WTC11 (cell line): ENCODE measurements at regions not wholly inside any gene's neighbourhood (a gene's known extent, or its start where the extent isn't known, plus 50 kb on each side); places are given as distances from the start of the nearest gene placed in this dataset.

Experiments used
- ATAC-seq: fragments of 200-7000 bp; cut with Tn5 transposase; 2 replicates; pipeline ENCODE4 v1.10.0; 2021; ENCODE audit warnings: mild to moderate bottlenecking, moderate library complexity
- CTCF ChIA-PET: fragments of 300-600 bp; sonication (Branson Sonifier 250); formaldehyde crosslinking; loops from one replicate; lab custom pipeline; 2021; ENCODE audit warnings: antibody characterized with exemption; lab: Charles Lee
- POLR2A ChIA-PET: fragments of 350-600 bp; sonication (Branson Sonifier 250); formaldehyde crosslinking; loops from one replicate; lab custom pipeline; 2021; ENCODE audit warnings: antibody characterized with exemption; lab: Charles Lee
- DNase-seq: peaks from one replicate; pipeline ENCODE4 v3.0.0; 2021; ENCODE audit warnings: low spot score
- H3K27ac Mint-ChIP-seq: 2 replicates; pipeline ENCODE4 v1.8.0; 2021; ENCODE audit warnings: mixed read lengths
- H3K27me3 Mint-ChIP-seq: 2 replicates; pipeline ENCODE4 v1.8.0; 2021; ENCODE audit warnings: low read depth, mild to moderate bottlenecking, moderate library complexity, mixed read lengths
- H3K36me3 Mint-ChIP-seq: 2 replicates; pipeline ENCODE4 v1.8.0; 2021; ENCODE audit warnings: mixed read lengths
- H3K4me1 Mint-ChIP-seq: 2 replicates; pipeline ENCODE4 v1.8.0; 2022; ENCODE audit warnings: mixed read lengths
- H3K4me3 Mint-ChIP-seq: 2 replicates; pipeline ENCODE4 v1.8.0; 2021; ENCODE audit warnings: mild to moderate bottlenecking, moderate library complexity, mixed read lengths
- H3K9me3 Mint-ChIP-seq: 2 replicates; pipeline ENCODE4 v1.8.0; 2021; ENCODE audit warnings: mixed read lengths
- CREB1 ChIP-seq: sonication (generic); formaldehyde crosslinking; IDR thresholded peaks from 2 replicates; pipeline ENCODE4 v1.8.0; 2023; ENCODE audit warnings: mild to moderate bottlenecking, missing genetic modification reagents
- EMX1 ChIP-seq: fragments of 250-450 bp; sonication (Bioruptor Pico); IDR thresholded peaks from 2 replicates; pipeline ENCODE4 v1.8.0; 2021; ENCODE audit warnings: mild to moderate bottlenecking
- ESRRA ChIP-seq: sonication (generic); formaldehyde crosslinking; IDR thresholded peaks from 2 replicates; pipeline ENCODE4 v1.8.1; 2022; ENCODE audit warnings: mild to moderate bottlenecking, missing genetic modification reagents, borderline replicate concordance
- FOXK1 ChIP-seq: sonication (generic); formaldehyde crosslinking; IDR thresholded peaks from 2 replicates; pipeline ENCODE4 v1.8.0; 2022; ENCODE audit warnings: mild to moderate bottlenecking, moderate library complexity, missing genetic modification reagents
- MAX ChIP-seq: sonication (generic); formaldehyde crosslinking; IDR thresholded peaks from 2 replicates; pipeline ENCODE4 v1.8.0; 2022; ENCODE audit warnings: mild to moderate bottlenecking, missing genetic modification reagents
- MYBL2 ChIP-seq: sonication (generic); formaldehyde crosslinking; IDR thresholded peaks from 2 replicates; pipeline ENCODE4 v1.8.1; 2023; ENCODE audit warnings: mild to moderate bottlenecking, moderate library complexity, missing genetic modification reagents
- NR3C1 ChIP-seq: sonication (generic); formaldehyde crosslinking; conservative IDR thresholded peaks from 2 replicates; pipeline ENCODE4 v1.8.1; 2023; ENCODE audit warnings: low read depth, mild to moderate bottlenecking, missing genetic modification reagents
- OVOL2 ChIP-seq: fragments of 250-450 bp; sonication (Bioruptor Pico); IDR thresholded peaks from 2 replicates; pipeline ENCODE4 v1.9.0; 2021; ENCODE audit warnings: mild to moderate bottlenecking, borderline replicate concordance
- PRRX2 ChIP-seq: fragments of 250-450 bp; sonication (Bioruptor Pico); IDR thresholded peaks from 2 replicates; pipeline ENCODE4 v1.8.0; 2021; ENCODE audit warnings: mild to moderate bottlenecking
- RELA ChIP-seq: sonication (generic); formaldehyde crosslinking; IDR thresholded peaks from 2 replicates; pipeline ENCODE4 v1.8.1; 2022; ENCODE audit warnings: missing genetic modification reagents, mild to moderate bottlenecking, borderline replicate concordance
- TCF7 ChIP-seq: sonication (generic); formaldehyde crosslinking; IDR thresholded peaks from 2 replicates; pipeline ENCODE4 v1.8.0; 2022; ENCODE audit warnings: mild to moderate bottlenecking, low read depth, missing genetic modification reagents, moderate library complexity
- TP53 ChIP-seq: sonication (generic); formaldehyde crosslinking; IDR thresholded peaks from 2 replicates; pipeline ENCODE4 v1.8.1; 2023; ENCODE audit warnings: mild to moderate bottlenecking, missing genetic modification reagents
- ZBTB21 ChIP-seq: sonication (generic); formaldehyde crosslinking; IDR thresholded peaks from 2 replicates; pipeline ENCODE4 v1.8.1; 2023; ENCODE audit warnings: mild to moderate bottlenecking, missing genetic modification reagents, borderline replicate concordance
- ZNF263 ChIP-seq: sonication (generic); formaldehyde crosslinking; IDR thresholded peaks from 2 replicates; pipeline ENCODE4 v1.8.1; 2022; ENCODE audit warnings: low read depth, mild to moderate bottlenecking, moderate library complexity, missing genetic modification reagents
- ZNF396 ChIP-seq: fragments of 250-450 bp; sonication (Bioruptor Pico); IDR thresholded peaks from 2 replicates; pipeline ENCODE4 v1.8.0; 2021; ENCODE audit warnings: mild to moderate bottlenecking, moderate library complexity, borderline replicate concordance
- ZSCAN18 ChIP-seq: fragments of 250-450 bp; sonication (Bioruptor Pico); IDR thresholded peaks from 2 replicates; pipeline ENCODE4 v2.1.2; 2022; ENCODE audit warnings: mild to moderate bottlenecking, moderate library complexity
- TF ChIP-seq, protein P1 (sequence below): fragments of 250-450 bp; sonication (Bioruptor Pico); IDR thresholded peaks from 2 replicates; pipeline ENCODE4 v1.9.0; 2021; ENCODE audit warnings: mild to moderate bottlenecking, borderline replicate concordance
- TF ChIP-seq, protein P2 (sequence below): sonication (generic); formaldehyde crosslinking; IDR thresholded peaks from 2 replicates; pipeline ENCODE4 v1.8.1; 2022; ENCODE audit warnings: low read depth, mild to moderate bottlenecking, moderate library complexity, missing genetic modification reagents, borderline replicate concordance
- TF ChIP-seq, protein P3 (sequence below): sonication (generic); formaldehyde crosslinking; IDR thresholded peaks from 2 replicates; pipeline ENCODE4 v1.8.1; 2022; ENCODE audit warnings: mild to moderate bottlenecking, missing genetic modification reagents, moderate library complexity, borderline replicate concordance
- TF ChIP-seq, protein P4 (sequence below): sonication (generic); formaldehyde crosslinking; IDR thresholded peaks from 2 replicates; pipeline ENCODE4 v1.8.0; 2023; ENCODE audit warnings: missing genetic modification reagents
- TF ChIP-seq, protein P5 (sequence below): fragments of 250-450 bp; sonication (Bioruptor Pico); IDR thresholded peaks from 2 replicates; pipeline ENCODE4 v1.9.0; 2021; ENCODE audit warnings: moderate library complexity, mild to moderate bottlenecking, inconsistent platforms, borderline replicate concordance

DNA sequence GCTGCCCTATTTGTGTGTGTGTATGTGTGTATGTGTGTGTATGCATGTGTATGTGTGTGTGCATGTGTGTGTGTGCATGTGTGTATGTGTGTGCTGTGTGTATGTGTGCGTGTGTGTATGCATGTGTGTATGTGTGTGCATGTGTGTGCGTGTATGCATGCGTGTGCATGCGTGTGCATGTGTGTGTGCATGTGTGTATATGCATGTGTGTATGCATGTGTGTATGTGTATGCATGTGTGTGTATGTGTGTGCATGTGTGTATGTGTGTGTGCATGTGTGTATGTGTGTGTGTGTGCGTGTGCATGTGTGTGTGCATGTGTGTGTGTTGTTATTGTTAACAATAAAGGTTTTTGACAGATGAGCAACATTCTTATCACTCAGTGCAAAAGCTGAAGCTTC lies 110.8 kb upstream of the HES1 start:
- ATAC-seq (no peak), DNase-seq (no peak)
- peaks cover 10% of the 10 kb centered on the region for H3K4me1 Mint-ChIP-seq
- H3K9me3 Mint-ChIP-seq = peaks cover 7% of the 10 kb centered on the region
- 0 out of 2 replicates have a peak, but pooled peaks cover 3% of the 10 kb centered on the region for H3K27me3 Mint-ChIP-seq
- TF ChIP-seq ZBTB21 (CRISPR knock-in tag) (no peak), TCF7 (no peak), CREB1 (CRISPR knock-in tag) (no peak), EMX1 (CRISPR knock-in tag) (no peak), FOXK1 (CRISPR knock-in tag) (no peak), PRRX2 (CRISPR knock-in tag) (no peak), MYBL2 (no peak), NR3C1 (CRISPR knock-in tag) (no peak), OVOL2 (CRISPR knock-in tag) (no peak), RELA (no peak), ZSCAN18 (CRISPR knock-in tag) (no peak)
- TF ChIP-seq, protein P1, sequence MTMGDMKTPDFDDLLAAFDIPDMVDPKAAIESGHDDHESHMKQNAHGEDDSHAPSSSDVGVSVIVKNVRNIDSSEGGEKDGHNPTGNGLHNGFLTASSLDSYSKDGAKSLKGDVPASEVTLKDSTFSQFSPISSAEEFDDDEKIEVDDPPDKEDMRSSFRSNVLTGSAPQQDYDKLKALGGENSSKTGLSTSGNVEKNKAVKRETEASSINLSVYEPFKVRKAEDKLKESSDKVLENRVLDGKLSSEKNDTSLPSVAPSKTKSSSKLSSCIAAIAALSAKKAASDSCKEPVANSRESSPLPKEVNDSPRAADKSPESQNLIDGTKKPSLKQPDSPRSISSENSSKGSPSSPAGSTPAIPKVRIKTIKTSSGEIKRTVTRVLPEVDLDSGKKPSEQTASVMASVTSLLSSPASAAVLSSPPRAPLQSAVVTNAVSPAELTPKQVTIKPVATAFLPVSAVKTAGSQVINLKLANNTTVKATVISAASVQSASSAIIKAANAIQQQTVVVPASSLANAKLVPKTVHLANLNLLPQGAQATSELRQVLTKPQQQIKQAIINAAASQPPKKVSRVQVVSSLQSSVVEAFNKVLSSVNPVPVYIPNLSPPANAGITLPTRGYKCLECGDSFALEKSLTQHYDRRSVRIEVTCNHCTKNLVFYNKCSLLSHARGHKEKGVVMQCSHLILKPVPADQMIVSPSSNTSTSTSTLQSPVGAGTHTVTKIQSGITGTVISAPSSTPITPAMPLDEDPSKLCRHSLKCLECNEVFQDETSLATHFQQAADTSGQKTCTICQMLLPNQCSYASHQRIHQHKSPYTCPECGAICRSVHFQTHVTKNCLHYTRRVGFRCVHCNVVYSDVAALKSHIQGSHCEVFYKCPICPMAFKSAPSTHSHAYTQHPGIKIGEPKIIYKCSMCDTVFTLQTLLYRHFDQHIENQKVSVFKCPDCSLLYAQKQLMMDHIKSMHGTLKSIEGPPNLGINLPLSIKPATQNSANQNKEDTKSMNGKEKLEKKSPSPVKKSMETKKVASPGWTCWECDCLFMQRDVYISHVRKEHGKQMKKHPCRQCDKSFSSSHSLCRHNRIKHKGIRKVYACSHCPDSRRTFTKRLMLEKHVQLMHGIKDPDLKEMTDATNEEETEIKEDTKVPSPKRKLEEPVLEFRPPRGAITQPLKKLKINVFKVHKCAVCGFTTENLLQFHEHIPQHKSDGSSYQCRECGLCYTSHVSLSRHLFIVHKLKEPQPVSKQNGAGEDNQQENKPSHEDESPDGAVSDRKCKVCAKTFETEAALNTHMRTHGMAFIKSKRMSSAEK (CRISPR knock-in tag) = no peak
- CTCF ChIA-PET = no interaction called here
- no peak overlapping the region for H3K4me3 Mint-ChIP-seq
- no peaks in the 10 kb centered on the region for H3K36me3 Mint-ChIP-seq
- no peak overlapping the region for H3K27ac Mint-ChIP-seq
- POLR2A ChIA-PET = no interaction called here

- 0 out of 2 replicates have a peak, but pooled peaks cover 3% of the 10 kb centered on the region for H3K27me3 Mint-ChIP-seq
Measured at GRCh38 chr3:194025951-194026350, 110.0 kb upstream of the HES1 start.

More at GRCh38 chr3:194025951-194026350, 110.0 kb upstream of the HES1 start:
- CTCF ChIA-PET = no interaction called here
- POLR2A ChIA-PET = no interaction called here
- no peak for DNase-seq
- H3K9me3 Mint-ChIP-seq = peaks cover 7% of the 10 kb centered on the region
- TF ChIP-seq MAX (CRISPR knock-in tag) = no peak
- TF ChIP-seq TP53 (CRISPR knock-in tag) = no peak
- TF ChIP-seq, protein P2, sequence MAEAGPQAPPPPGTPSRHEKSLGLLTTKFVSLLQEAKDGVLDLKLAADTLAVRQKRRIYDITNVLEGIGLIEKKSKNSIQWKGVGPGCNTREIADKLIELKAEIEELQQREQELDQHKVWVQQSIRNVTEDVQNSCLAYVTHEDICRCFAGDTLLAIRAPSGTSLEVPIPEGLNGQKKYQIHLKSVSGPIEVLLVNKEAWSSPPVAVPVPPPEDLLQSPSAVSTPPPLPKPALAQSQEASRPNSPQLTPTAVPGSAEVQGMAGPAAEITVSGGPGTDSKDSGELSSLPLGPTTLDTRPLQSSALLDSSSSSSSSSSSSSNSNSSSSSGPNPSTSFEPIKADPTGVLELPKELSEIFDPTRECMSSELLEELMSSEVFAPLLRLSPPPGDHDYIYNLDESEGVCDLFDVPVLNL (CRISPR knock-in tag) = no peak
- no peak for TF ChIP-seq ZNF263 (CRISPR knock-in tag)
- TF ChIP-seq, protein P3, sequence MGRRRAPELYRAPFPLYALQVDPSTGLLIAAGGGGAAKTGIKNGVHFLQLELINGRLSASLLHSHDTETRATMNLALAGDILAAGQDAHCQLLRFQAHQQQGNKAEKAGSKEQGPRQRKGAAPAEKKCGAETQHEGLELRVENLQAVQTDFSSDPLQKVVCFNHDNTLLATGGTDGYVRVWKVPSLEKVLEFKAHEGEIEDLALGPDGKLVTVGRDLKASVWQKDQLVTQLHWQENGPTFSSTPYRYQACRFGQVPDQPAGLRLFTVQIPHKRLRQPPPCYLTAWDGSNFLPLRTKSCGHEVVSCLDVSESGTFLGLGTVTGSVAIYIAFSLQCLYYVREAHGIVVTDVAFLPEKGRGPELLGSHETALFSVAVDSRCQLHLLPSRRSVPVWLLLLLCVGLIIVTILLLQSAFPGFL (CRISPR knock-in tag) = no peak
- TF ChIP-seq, protein P4, sequence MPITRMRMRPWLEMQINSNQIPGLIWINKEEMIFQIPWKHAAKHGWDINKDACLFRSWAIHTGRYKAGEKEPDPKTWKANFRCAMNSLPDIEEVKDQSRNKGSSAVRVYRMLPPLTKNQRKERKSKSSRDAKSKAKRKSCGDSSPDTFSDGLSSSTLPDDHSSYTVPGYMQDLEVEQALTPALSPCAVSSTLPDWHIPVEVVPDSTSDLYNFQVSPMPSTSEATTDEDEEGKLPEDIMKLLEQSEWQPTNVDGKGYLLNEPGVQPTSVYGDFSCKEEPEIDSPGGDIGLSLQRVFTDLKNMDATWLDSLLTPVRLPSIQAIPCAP (CRISPR knock-in tag) = no peak
- TF ChIP-seq, protein P5, sequence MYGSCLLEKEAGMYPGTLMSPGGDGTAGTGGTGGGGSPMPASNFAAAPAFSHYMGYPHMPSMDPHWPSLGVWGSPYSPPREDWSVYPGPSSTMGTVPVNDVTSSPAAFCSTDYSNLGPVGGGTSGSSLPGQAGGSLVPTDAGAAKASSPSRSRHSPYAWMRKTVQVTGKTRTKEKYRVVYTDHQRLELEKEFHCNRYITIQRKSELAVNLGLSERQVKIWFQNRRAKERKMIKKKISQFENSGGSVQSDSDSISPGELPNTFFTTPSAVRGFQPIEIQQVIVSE (CRISPR knock-in tag) = no peak
- TF ChIP-seq ESRRA = no peak
- no peak for TF ChIP-seq ZNF396 (CRISPR knock-in tag)
- TF ChIP-seq, all 79 proteins: peak for 0
- Mint-ChIP-seq H3K36me3 (no peaks in the 10 kb centered on the region), H3K4me3 (no peak overlapping the region), H3K27ac (no peak overlapping the region), H3K4me1 (peaks cover 8% of the 10 kb centered on the region; the same call in 1 of the 2 replicates)
- no peak for ATAC-seq
